Fibroblast of villous mesenchyme (primary cell): ENCODE measurements at regions not wholly inside any gene's neighbourhood (a gene's known extent, or its start where the extent isn't known, plus 50 kb on each side); places are given as distances from the start of the nearest gene placed in this dataset.

Experiments used
- DNase-seq: peaks from one replicate; pipeline ENCODE4 v3.0.0-alpha.2; 2010; ENCODE audit warnings: low read depth
- H3K4me3 ChIP-seq: 2 replicates; pipeline ENCODE4 v1.5.1; 2011; ENCODE audit warnings: low read depth, mild to moderate bottlenecking, low read length
- TF ChIP-seq, protein P1 (sequence below): IDR thresholded peaks from 2 replicates; pipeline ENCODE4 v1.5.1; 2012; ENCODE audit warnings: low read depth, mild to moderate bottlenecking, low read length; ENCODE audit not compliant: insufficient read depth

DNA sequence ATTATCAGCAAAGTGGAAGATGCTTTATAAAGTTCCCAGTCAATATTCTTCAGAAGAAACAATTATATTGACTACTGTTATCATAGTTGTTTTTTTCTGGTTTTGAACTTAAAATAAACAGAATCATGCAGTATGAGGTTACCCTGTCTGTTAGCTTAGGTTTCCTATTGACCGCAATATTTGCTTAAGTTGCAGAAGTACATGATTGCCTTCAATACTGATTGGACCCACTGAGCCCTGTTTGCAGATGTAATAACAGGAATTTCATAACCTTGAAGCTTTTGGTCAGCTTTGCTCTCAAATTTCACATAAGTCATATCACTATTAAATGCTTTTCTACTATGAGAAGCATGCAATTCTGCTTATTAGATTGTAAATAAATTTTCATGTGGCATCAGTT, 229.1 kb upstream of the FSTL5 start:
- DNase-seq = no peak
- TF ChIP-seq, protein P1, sequence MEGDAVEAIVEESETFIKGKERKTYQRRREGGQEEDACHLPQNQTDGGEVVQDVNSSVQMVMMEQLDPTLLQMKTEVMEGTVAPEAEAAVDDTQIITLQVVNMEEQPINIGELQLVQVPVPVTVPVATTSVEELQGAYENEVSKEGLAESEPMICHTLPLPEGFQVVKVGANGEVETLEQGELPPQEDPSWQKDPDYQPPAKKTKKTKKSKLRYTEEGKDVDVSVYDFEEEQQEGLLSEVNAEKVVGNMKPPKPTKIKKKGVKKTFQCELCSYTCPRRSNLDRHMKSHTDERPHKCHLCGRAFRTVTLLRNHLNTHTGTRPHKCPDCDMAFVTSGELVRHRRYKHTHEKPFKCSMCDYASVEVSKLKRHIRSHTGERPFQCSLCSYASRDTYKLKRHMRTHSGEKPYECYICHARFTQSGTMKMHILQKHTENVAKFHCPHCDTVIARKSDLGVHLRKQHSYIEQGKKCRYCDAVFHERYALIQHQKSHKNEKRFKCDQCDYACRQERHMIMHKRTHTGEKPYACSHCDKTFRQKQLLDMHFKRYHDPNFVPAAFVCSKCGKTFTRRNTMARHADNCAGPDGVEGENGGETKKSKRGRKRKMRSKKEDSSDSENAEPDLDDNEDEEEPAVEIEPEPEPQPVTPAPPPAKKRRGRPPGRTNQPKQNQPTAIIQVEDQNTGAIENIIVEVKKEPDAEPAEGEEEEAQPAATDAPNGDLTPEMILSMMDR = no peak
- no peak overlapping the region for H3K4me3 ChIP-seq

DNA sequence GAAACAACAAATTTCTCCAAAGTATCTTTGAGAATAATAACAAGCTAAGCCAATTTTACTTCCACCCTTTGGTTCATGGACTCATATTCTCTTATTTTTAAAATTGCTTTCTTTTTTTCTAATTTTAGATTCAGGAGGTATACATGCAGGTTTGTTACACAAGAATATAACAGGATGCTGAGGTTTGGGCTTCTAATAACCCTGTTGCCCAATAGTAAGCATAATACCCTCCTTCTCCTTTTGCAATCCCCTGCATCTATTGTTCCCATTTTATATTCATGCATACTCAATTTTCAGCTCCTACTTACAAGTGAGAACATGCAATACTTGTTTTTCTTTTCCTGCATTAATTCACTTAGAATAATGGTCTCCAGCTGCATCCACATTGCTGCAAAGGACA, 202.3 kb upstream of the FSTL5 start:
- DNase-seq = no peak
- TF ChIP-seq, protein P1 = no peak
- H3K4me3 ChIP-seq = no peak overlapping the region

DNA sequence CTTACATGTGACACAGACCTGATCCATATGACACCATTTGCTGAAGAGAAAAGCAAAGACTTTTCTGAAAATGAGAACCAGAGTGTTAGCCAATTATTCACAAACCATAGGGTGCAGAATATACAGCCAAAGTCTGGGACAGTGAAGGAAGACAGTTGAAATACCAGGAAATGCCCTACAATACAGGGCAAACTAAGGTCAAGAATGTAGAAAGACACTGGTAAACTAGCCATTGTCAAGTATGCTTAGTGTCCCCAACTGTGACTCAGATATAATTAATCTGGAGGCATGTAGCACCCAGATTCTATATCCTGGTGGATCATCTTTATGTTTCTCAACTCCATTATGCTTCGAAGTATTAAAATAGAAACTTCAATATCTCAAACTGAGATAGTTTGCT, 200.9 kb upstream of the FSTL5 start:
- TF ChIP-seq, protein P1 = no peak
- no peak for DNase-seq

GRCh38 chr4:162360369-162361149, 196.8 kb upstream of the FSTL5 start:
- no peak for DNase-seq
- H3K4me3 ChIP-seq = no peak overlapping the region
- TF ChIP-seq, protein P1 = no peak

More for the DNA sequence above, 200.9 kb upstream of the FSTL5 start:
- H3K4me3 ChIP-seq = no peak overlapping the region

- TF ChIP-seq, protein P1 = no peak
- DNase-seq = no peak
These were observed 192.4 kb upstream of the FSTL5 start for GRCh38 chr4:162356181-162356580.

GRCh38 chr4:162352580-162353107, 188.8 kb upstream of the FSTL5 start:
- TF ChIP-seq, protein P1 = no peak
- no peak for DNase-seq
- H3K4me3 ChIP-seq = no peak overlapping the region

More at GRCh38 chr4:162356181-162356580, 192.4 kb upstream of the FSTL5 start:
- H3K4me3 ChIP-seq = no peak overlapping the region
